Trophoblast cell (in vitro differentiated cells and primary cell): ENCODE measurements at regions not wholly inside any gene's neighbourhood (a gene's known extent, or its start where the extent isn't known, plus 50 kb on each side); places are given as distances from the start of the nearest gene placed in this dataset.
"Not testable (repeated sequence)": the region's sequence is repeated elsewhere in the genome, so short reads cannot be mapped to it uniquely, and the experiment has no call there.

Source experiments
- DNase-seq, 2 donors: peaks; one replicate each; pipeline ENCODE4 v3.0.0-alpha.2; 2016
- H2AFZ ChIP-seq: 2 replicates; pipeline ENCODE4 v1.6.1; 2013; ENCODE audit warnings: low read length, moderate library complexity, mild to moderate bottlenecking; ENCODE audit not compliant: insufficient read depth, poor library complexity
- H2AK5ac ChIP-seq: 2 replicates; pipeline ENCODE4 v1.6.1; 2013; ENCODE audit warnings: mild to moderate bottlenecking, low read length
- H2BK120ac ChIP-seq: 2 replicates; pipeline ENCODE4 v1.6.1; 2013; ENCODE audit warnings: low read length, mild to moderate bottlenecking, moderate library complexity; ENCODE audit not compliant: insufficient read depth, poor library complexity
- H2BK12ac ChIP-seq: 2 replicates; pipeline ENCODE4 v1.6.1; 2013; ENCODE audit warnings: mild to moderate bottlenecking, low read length, moderate library complexity
- H2BK5ac ChIP-seq: 2 replicates; pipeline ENCODE4 v1.6.1; 2013; ENCODE audit warnings: low read length, low read depth, moderate library complexity, mild to moderate bottlenecking; ENCODE audit not compliant: poor library complexity
- H3K14ac ChIP-seq: 2 replicates; pipeline ENCODE4 v1.6.1; 2013; ENCODE audit warnings: mild to moderate bottlenecking, low read length
- H3K18ac ChIP-seq: 2 replicates; pipeline ENCODE4 v1.6.1; 2013; ENCODE audit warnings: mild to moderate bottlenecking, low read length
- H3K23ac ChIP-seq: 2 replicates; pipeline ENCODE4 v1.6.1; 2013; ENCODE audit warnings: low read length
- H3K27ac ChIP-seq: 2 replicates; pipeline ENCODE4 v1.5.1; 2013; ENCODE audit warnings: low read depth, mild to moderate bottlenecking, inconsistent platforms, low read length, moderate library complexity
- H3K27me3 ChIP-seq: 2 replicates; pipeline ENCODE4 v1.6.1; 2013; ENCODE audit warnings: inconsistent platforms, mild to moderate bottlenecking, low read length, moderate library complexity; ENCODE audit not compliant: insufficient read depth
- H3K36me3 ChIP-seq, 2 experiments: 1 replicate in 1 of 2; 2 replicates in 1 of 2; pipeline ENCODE4 v1.6.1; 2013; ENCODE audit warnings: low read length in 2 of 2, mild to moderate bottlenecking in 2 of 2, moderate library complexity in 1 of 2; ENCODE audit not compliant: insufficient read depth in 2 of 2, control insufficient read depth in 1 of 2
- H3K4ac ChIP-seq: 2 replicates; pipeline ENCODE4 v1.6.1; 2013; ENCODE audit warnings: low read depth, mild to moderate bottlenecking, low read length, moderate library complexity
- H3K4me1 ChIP-seq, 2 experiments: 1 replicate in 1 of 2; 2 replicates in 1 of 2; pipeline ENCODE4 v1.6.1; 2013; ENCODE audit warnings: low read length in 2 of 2, mild to moderate bottlenecking in 2 of 2, moderate library complexity in 1 of 2; ENCODE audit not compliant: insufficient read depth in 2 of 2, control insufficient read depth in 1 of 2
- H3K4me2 ChIP-seq: 2 replicates; pipeline ENCODE4 v1.6.1; 2013; ENCODE audit warnings: inconsistent platforms, mild to moderate bottlenecking, low read length, moderate library complexity
- H3K4me3 ChIP-seq: 2 replicates; pipeline ENCODE4 v1.5.1; 2013; ENCODE audit warnings: mild to moderate bottlenecking, low read depth, low read length, inconsistent platforms
- H3K79me1 ChIP-seq: one replicate; pipeline ENCODE4 v1.6.1; 2013; ENCODE audit warnings: low read length
- H3K79me2 ChIP-seq: 2 replicates; pipeline ENCODE4 v1.6.1; 2013; ENCODE audit warnings: low read length, mild to moderate bottlenecking; ENCODE audit not compliant: control insufficient read depth, insufficient read depth, poor library complexity
- H3K9ac ChIP-seq: 2 replicates; pipeline ENCODE4 v1.6.1; 2013; ENCODE audit warnings: mild to moderate bottlenecking, low read length
- H3K9me3 ChIP-seq: 2 replicates; pipeline ENCODE4 v1.6.1; 2013; ENCODE audit warnings: low read depth, mild to moderate bottlenecking, control low read depth, inconsistent platforms, low read length; ENCODE audit not compliant: insufficient read depth
- H4K12ac ChIP-seq: 2 replicates; pipeline ENCODE4 v1.6.1; 2013; ENCODE audit warnings: low read depth, mild to moderate bottlenecking, low read length, moderate library complexity
- H4K8ac ChIP-seq: 2 replicates; pipeline ENCODE4 v1.6.1; 2013; ENCODE audit warnings: low read depth, mild to moderate bottlenecking, low read length, moderate library complexity
- H4K91ac ChIP-seq: one replicate; pipeline ENCODE4 v1.6.1; 2013; ENCODE audit warnings: low read depth, mild to moderate bottlenecking, low read length, moderate library complexity
- WGBS: extraction: QIAGEN DNeasy Blood & Tissue Kit; methylation state at CpG from one replicate; pipeline ENCODE4 v1.1.7; 2013; ENCODE audit warnings: missing lambda C conversion rate; ENCODE audit not compliant: insufficient read length, insufficient coverage; ENCODE audit errors: extremely low coverage; 5-methylcytosine and 5-hydroxymethylcytosine counted together

- not testable (repeated sequence) for H3K4me3 ChIP-seq, H3K9me3 ChIP-seq, H2AK5ac ChIP-seq, DNase-seq, H3K79me2 ChIP-seq, H3K79me1 ChIP-seq, H3K4me2 ChIP-seq, H4K8ac ChIP-seq, H2BK120ac ChIP-seq, H3K4ac ChIP-seq, H3K23ac ChIP-seq, H3K9ac ChIP-seq, H4K12ac ChIP-seq, H3K18ac ChIP-seq, H4K91ac ChIP-seq, H2BK5ac ChIP-seq, H2BK12ac ChIP-seq, H3K4me1 ChIP-seq, H3K27me3 ChIP-seq, H3K27ac ChIP-seq, H2AFZ ChIP-seq, H3K14ac ChIP-seq, H3K36me3 ChIP-seq
- WGBS: no CpG with 5 or more reads among the region's 10 CpGs
Measured at GRCh38 chr13:86917438-86917837, 753.7 kb upstream of the SLITRK5 start.

DNA sequence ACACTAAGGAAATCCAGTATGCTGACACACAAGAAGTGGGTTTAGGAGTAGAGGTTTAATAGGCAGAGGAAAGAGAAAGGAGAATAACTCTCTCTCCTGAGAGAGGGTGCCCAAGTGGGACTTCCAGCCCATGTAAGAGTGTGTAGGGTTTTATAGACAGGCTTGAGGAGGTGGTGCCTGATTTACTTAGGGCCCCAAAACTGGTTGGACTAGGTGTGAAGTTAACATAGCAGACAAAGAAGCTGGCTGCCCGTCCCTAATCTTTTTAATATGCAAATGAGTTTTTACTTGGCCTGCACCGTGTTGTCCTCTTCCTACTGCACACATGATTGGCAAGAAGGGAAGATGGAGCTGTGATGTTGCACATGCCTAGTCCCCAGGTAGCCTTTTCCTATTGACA, 752.5 kb upstream of the SLITRK5 start:
- Histone ChIP-seq H4K91ac (no peak overlapping the region), H2BK5ac (no peak overlapping the region), H3K18ac (no peak overlapping the region), H3K4me3 (no peak overlapping the region), H3K79me2 (no peaks in the 10 kb centered on the region), H3K14ac (no peak overlapping the region), H4K8ac (no peak overlapping the region), H2BK12ac (no peak overlapping the region), H3K79me1 (no peaks in the 10 kb centered on the region), H3K4me1 (no peaks in the 10 kb centered on the region), H3K4me2 (no peak overlapping the region), H3K23ac (no peak overlapping the region), H3K27ac (no peak overlapping the region), H3K9me3 (peaks cover 1% of the 10 kb centered on the region), H3K4ac (no peak overlapping the region), H2AK5ac (no peak overlapping the region), H2BK120ac (no peak overlapping the region), H4K12ac (no peak overlapping the region), H3K36me3 (no peaks in the 10 kb centered on the region), H3K27me3 (no peaks in the 10 kb centered on the region), H3K9ac (no peak overlapping the region), H2AFZ (no peak overlapping the region)
- no CpG with 5 or more reads among the region's 2 CpGs for WGBS
- DNase-seq: no peak

GRCh38 chr13:86920961-86921360, 750.2 kb upstream of the SLITRK5 start:
- Histone ChIP-seq H3K27ac (no peak overlapping the region), H3K79me2 (no peaks in the 10 kb centered on the region), H3K27me3 (no peaks in the 10 kb centered on the region), H2AFZ (no peak overlapping the region), H3K18ac (no peak overlapping the region), H2BK120ac (no peak overlapping the region), H2BK12ac (no peak overlapping the region), H4K12ac (no peak overlapping the region), H3K36me3 (no peaks in the 10 kb centered on the region), H3K4me2 (no peak overlapping the region), H2BK5ac (no peak overlapping the region), H3K23ac (no peak overlapping the region), H4K91ac (no peak overlapping the region), H3K9me3 (peaks cover 2% of the 10 kb centered on the region), H4K8ac (no peak overlapping the region), H3K9ac (no peak overlapping the region), H3K4ac (no peak overlapping the region), H2AK5ac (no peak overlapping the region), H3K4me1 (no peaks in the 10 kb centered on the region), H3K79me1 (no peaks in the 10 kb centered on the region), H3K14ac (no peak overlapping the region), H3K4me3 (no peak overlapping the region)
- no peak for DNase-seq
- WGBS: no CpG with 5 or more reads among the region's 1 CpG

DNA sequence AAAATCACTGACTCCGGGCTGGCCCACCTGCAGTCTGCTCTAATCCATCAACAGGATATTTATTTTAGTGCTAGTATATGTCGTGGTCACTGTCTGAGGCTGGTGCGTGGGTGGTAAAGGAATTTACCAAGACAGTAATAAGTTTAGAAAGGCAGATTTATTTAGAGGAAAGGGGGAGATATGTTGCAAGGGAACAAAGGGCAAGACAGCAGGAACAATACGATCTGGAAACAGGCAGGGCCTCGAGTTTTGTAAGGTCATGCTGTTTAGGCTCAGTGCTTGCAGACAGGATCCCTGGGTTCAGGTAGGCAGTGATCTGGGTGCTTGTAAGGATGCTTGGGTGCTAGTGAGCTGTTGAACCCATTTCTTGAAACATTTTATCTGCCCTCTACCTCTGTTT, 748.2 kb upstream of the SLITRK5 start:
- Histone ChIP-seq H3K23ac (no peak overlapping the region), H4K8ac (no peak overlapping the region), H3K27me3 (no peaks in the 10 kb centered on the region), H3K18ac (no peak overlapping the region), H2BK5ac (no peak overlapping the region), H3K79me1 (no peaks in the 10 kb centered on the region), H3K36me3 (no peaks in the 10 kb centered on the region), H3K27ac (no peak overlapping the region), H2AFZ (no peak overlapping the region), H2BK120ac (no peak overlapping the region), H3K9me3 (peaks cover 2% of the 10 kb centered on the region), H2BK12ac (no peak overlapping the region), H3K4me3 (no peak overlapping the region), H4K12ac (no peak overlapping the region), H3K4me1 (no peaks in the 10 kb centered on the region), H3K4me2 (no peak overlapping the region), H3K9ac (no peak overlapping the region), H4K91ac (no peak overlapping the region), H2AK5ac (no peak overlapping the region), H3K14ac (no peak overlapping the region), H3K4ac (no peak overlapping the region), H3K79me2 (no peaks in the 10 kb centered on the region)
- no peak for DNase-seq
- no CpG with 5 or more reads among the region's 5 CpGs for WGBS
